Osteoblast (primary cell): ENCODE measurements at regions not wholly inside any gene's neighbourhood (a gene's known extent, or its start where the extent isn't known, plus 50 kb on each side); places are given as distances from the start of the nearest gene placed in this dataset.

Experiments
- DNase-seq: peaks from one replicate; pipeline ENCODE4 v3.0.0; 2011; ENCODE audit warnings: low spot score, mixed read lengths; ENCODE audit not compliant: insufficient read length; ENCODE audit errors: missing footprints
- H2AFZ ChIP-seq: 2 replicates; pipeline ENCODE4 v1.6.0; 2011; ENCODE audit warnings: mild to moderate bottlenecking, low read length
- H3K27ac ChIP-seq: 2 replicates; pipeline ENCODE4 v1.5.1; 2011; ENCODE audit warnings: mild to moderate bottlenecking, low read depth, low read length, moderate library complexity
- H3K27me3 ChIP-seq: 2 replicates; pipeline ENCODE4 v1.6.0; 2012; ENCODE audit warnings: mild to moderate bottlenecking, control low read depth, inconsistent platforms, low read length, moderate library complexity; ENCODE audit not compliant: insufficient read depth
- H3K36me3 ChIP-seq: 2 replicates; pipeline ENCODE4 v1.5.1; 2011; ENCODE audit warnings: mild to moderate bottlenecking, low read length, control low read depth, moderate library complexity; ENCODE audit not compliant: insufficient read depth
- H3K4me1 ChIP-seq: 2 replicates; pipeline ENCODE4 v1.5.1; 2011; ENCODE audit warnings: mild to moderate bottlenecking, low read length, control low read depth, moderate library complexity; ENCODE audit not compliant: insufficient read depth
- H3K4me2 ChIP-seq: 2 replicates; pipeline ENCODE4 v1.6.0; 2011; ENCODE audit warnings: mild to moderate bottlenecking, low read length; ENCODE audit not compliant: insufficient read depth
- H3K4me3 ChIP-seq: fragments of 200-600 bp; sonication (generic); 3 replicates; pipeline ENCODE4 v1.5.1; 2012; ENCODE audit warnings: mild to moderate bottlenecking, low read length, inconsistent platforms; ENCODE audit not compliant: insufficient read depth
- H3K79me2 ChIP-seq: 2 replicates; pipeline ENCODE4 v1.6.0; 2012; ENCODE audit warnings: mild to moderate bottlenecking, low read length, control low read depth, inconsistent platforms; ENCODE audit not compliant: insufficient read depth
- H3K9me3 ChIP-seq: 2 replicates; pipeline ENCODE4 v1.5.1; 2011; ENCODE audit warnings: low read depth, low read length, control low read depth
- H4K20me1 ChIP-seq: 2 replicates; pipeline ENCODE4 v1.6.0; 2012; ENCODE audit warnings: mild to moderate bottlenecking, low read length, control low read depth; ENCODE audit not compliant: insufficient read depth
- CTCF ChIP-seq: IDR thresholded peaks from 2 replicates; pipeline ENCODE4 v1.5.1; 2011; ENCODE audit warnings: mild to moderate bottlenecking, low read depth, low read length, moderate library complexity; ENCODE audit errors: extremely low read depth

GRCh38 chr12:103050273-103050672 lies 92.8 kb downstream of the ASCL1 start:
- H3K27me3 ChIP-seq, result no peaks in the 10 kb centered on the region
- no peaks in the 10 kb centered on the region for H3K36me3 ChIP-seq
- TF ChIP-seq CTCF, result no peak
- no peak overlapping the region for H2AFZ ChIP-seq
- no peaks in the 10 kb centered on the region for H3K79me2 ChIP-seq
- H4K20me1 ChIP-seq, result no peaks in the 10 kb centered on the region
- no peak overlapping the region for H3K4me2 ChIP-seq
- no peak overlapping the region for H3K27ac ChIP-seq
- H3K4me1 ChIP-seq, result no peaks in the 10 kb centered on the region
- no peak overlapping the region for H3K4me3 ChIP-seq
- peaks cover 4% of the 10 kb centered on the region for H3K9me3 ChIP-seq
- no peak for DNase-seq

DNA sequence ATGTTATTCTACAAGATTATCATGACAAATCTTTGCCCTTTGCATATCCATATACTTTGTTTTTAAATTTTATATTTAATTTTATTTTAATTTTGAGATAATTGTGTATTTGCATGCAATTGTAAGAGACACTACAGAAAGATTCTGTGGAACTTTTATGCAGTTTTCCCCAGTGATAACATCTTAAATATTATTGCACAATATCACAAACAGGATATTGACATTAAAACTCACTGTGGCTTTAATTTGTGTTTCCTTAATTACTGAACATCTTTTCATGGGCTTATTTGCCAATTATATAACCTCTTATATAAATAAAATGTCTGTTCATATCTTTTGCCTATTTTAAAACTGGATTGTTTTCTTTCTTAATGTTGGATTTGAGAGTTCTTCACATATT lies 95.6 kb downstream of the ASCL1 start:
- no peak overlapping the region for H2AFZ ChIP-seq
- H3K4me3 ChIP-seq, result no peak overlapping the region
- H3K4me2 ChIP-seq, result no peak overlapping the region
- no peaks in the 10 kb centered on the region for H3K79me2 ChIP-seq
- H3K4me1 ChIP-seq, result no peaks in the 10 kb centered on the region
- H3K9me3 ChIP-seq, result no peaks in the 10 kb centered on the region
- no peaks in the 10 kb centered on the region for H3K36me3 ChIP-seq
- H3K27me3 ChIP-seq, result no peaks in the 10 kb centered on the region
- no peaks in the 10 kb centered on the region for H4K20me1 ChIP-seq
- DNase-seq, result no peak
- no peak overlapping the region for H3K27ac ChIP-seq
- TF ChIP-seq CTCF, result no peak

GRCh38 chr12:103073630-103074029 lies 116.2 kb downstream of the ASCL1 start:
- H3K27me3 ChIP-seq, result no peaks in the 10 kb centered on the region
- H3K36me3 ChIP-seq, result no peaks in the 10 kb centered on the region
- H3K9me3 ChIP-seq, result peaks cover 3% of the 10 kb centered on the region
- no peak overlapping the region for H3K4me2 ChIP-seq
- H3K27ac ChIP-seq, result no peak overlapping the region
- H3K4me3 ChIP-seq, result no peak overlapping the region
- H4K20me1 ChIP-seq, result no peaks in the 10 kb centered on the region
- H2AFZ ChIP-seq, result no peak overlapping the region
- no peaks in the 10 kb centered on the region for H3K4me1 ChIP-seq
- H3K79me2 ChIP-seq, result no peaks in the 10 kb centered on the region
- no peak for TF ChIP-seq CTCF
- no peak for DNase-seq

DNA sequence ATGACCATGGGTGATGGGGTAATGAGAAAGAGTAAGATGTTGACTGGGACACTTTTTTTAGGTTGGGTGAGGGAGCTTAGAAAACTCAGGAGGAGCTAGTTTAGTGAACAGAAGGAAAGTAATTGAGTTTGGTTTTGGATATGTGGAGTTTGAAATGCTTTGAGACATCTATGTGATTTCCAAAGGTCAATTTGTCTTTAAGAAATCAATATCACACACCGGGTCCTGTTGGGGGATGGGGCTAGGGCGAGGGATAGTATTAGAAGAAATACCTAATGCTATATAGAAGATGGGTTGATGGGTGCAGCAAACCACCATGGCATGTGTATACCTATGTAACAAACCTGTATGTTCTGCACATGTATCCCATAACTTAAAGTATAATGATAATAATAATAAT lies 118.4 kb downstream of the ASCL1 start:
- Histone ChIP-seq H3K27me3 (no peaks in the 10 kb centered on the region), H3K4me3 (no peak overlapping the region), H3K9me3 (peaks cover 3% of the 10 kb centered on the region), H3K4me2 (no peak overlapping the region), H2AFZ (no peak overlapping the region), H3K36me3 (no peaks in the 10 kb centered on the region), H4K20me1 (no peaks in the 10 kb centered on the region), H3K79me2 (no peaks in the 10 kb centered on the region), H3K27ac (no peak overlapping the region), H3K4me1 (no peaks in the 10 kb centered on the region)
- DNase-seq, result no peak
- TF ChIP-seq CTCF, result no peak
